Activated T-helper 1 cell treated with anti-CD3 and anti-CD28 coated beads, Interleukin-12 subunit alpha, Interleukin-12 subunit beta, Interleukin-2, Interleukin-4 antibody, amounts not matched to agents 30 ng/mL and 10 ng/mL and 1 ng/mL, durations not matched to agents 14 hours and 24 hours and 36 hours (primary cell): ENCODE measurements at regions not wholly inside any gene's neighbourhood (a gene's known extent, or its start where the extent isn't known, plus 50 kb on each side); places are given as distances from the start of the nearest gene placed in this dataset.

ENCODE experiments used
- DNase-seq: peaks from one replicate; pipeline ENCODE4 v3.0.0; 2021; ENCODE audit warnings: low spot score
- H3K27ac Mint-ChIP-seq: one replicate; pipeline ENCODE4 v1.8.0; 2021; ENCODE audit warnings: mild to moderate bottlenecking, mixed read lengths
- H3K27me3 Mint-ChIP-seq: one replicate; pipeline ENCODE4 v1.8.0; 2022; ENCODE audit warnings: mild to moderate bottlenecking, moderate library complexity, mixed read lengths; ENCODE audit not compliant: insufficient read depth
- H3K36me3 Mint-ChIP-seq: one replicate; pipeline ENCODE4 v1.8.0; 2021; ENCODE audit warnings: low read depth, mixed read lengths
- H3K4me1 Mint-ChIP-seq: one replicate; pipeline ENCODE4 v1.8.0; 2021; ENCODE audit warnings: low read depth, mixed read lengths
- H3K4me3 Mint-ChIP-seq: one replicate; pipeline ENCODE4 v1.8.0; 2021; ENCODE audit warnings: mild to moderate bottlenecking, moderate library complexity, mixed read lengths
- H3K9me3 Mint-ChIP-seq: one replicate; pipeline ENCODE4 v1.8.0; 2021; ENCODE audit warnings: mixed read lengths
- intact Hi-C: fragments of 100-400 bp; cut with micrococcal nuclease; formaldehyde crosslinking; loops from one replicate; pipeline ENCODE4 v1.15.1; 2024

DNA sequence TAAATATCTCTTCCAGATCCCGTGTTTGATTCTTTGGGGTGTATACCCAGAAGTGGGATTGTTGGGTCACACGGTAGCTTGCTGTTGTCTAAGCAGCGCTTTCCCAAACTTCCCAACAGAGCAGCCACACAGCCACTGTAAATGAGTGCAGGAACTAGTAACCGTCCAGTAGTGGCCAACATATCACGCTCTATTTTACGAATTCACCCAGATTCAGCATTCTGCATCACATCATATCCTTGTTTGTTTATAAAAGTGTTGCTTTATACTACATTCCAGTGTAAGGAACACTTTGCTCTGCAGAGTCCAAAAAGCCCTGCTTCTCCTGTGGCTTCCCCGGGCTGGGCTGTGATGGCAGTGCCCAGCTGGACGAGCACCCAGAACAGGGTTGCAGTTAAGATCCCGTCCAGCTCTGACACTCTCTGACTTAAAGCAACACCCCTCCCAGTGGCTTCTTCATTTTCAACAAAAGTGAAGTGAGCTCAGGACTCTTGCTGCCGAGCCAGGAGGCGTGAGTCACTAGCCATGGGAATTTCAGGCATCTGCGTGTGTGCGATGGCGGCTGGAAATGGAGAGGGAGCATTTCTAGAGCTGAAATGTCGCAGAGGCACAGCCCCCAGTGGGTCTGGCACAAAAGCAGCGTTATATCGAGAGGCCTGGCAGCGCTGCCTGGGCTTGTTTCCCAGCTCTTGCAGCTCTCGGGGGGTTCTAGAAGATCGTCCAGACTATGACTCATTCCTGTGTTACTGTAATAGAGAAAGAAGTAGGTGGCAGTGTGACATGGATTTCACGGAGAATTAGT lies 216.3 kb upstream of the ECI2 start:
- no peak overlapping the region for H3K27ac Mint-ChIP-seq
- H3K27me3 Mint-ChIP-seq: no peaks in the 10 kb centered on the region
- no peaks in the 10 kb centered on the region for H3K4me1 Mint-ChIP-seq
- no peak overlapping the region for H3K4me3 Mint-ChIP-seq
- intact Hi-C loops: no loop called here
- H3K36me3 Mint-ChIP-seq: no peaks in the 10 kb centered on the region
- H3K9me3 Mint-ChIP-seq: peaks cover 2% of the 10 kb centered on the region
- no peak for DNase-seq

- intact Hi-C loops: no loop called here
- Mint-ChIP-seq H3K4me1 (no peaks in the 10 kb centered on the region), H3K27me3 (no peaks in the 10 kb centered on the region), H3K9me3 (no peaks in the 10 kb centered on the region), H3K27ac (no peak overlapping the region), H3K4me3 (no peak overlapping the region), H3K36me3 (no peaks in the 10 kb centered on the region)
- no peak for DNase-seq
These were observed 215.5 kb upstream of the ECI2 start for GRCh38 chr6:4350567-4351519.

DNA sequence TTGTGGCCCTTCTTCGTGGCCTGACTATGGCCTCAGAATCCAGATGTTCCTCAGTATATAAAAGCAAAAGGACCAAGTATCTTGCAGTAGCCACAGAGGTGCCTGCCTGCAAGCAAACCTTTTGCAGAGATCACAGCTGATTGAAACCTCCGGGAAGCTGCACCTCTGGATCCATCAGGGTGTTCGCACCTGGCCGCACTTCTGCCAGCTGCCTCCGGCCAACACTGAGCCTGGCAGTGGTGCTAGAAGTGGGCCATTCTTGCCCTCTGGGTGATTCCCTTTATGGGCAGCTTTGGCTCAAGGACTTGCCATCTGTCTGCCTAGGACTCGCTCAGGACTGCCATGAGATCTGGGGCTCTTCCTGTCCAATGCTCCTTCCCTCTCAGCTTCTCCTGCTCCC lies 214.6 kb upstream of the ECI2 start:
- Mint-ChIP-seq H3K27ac (no peak overlapping the region), H3K27me3 (peaks cover 2% of the 10 kb centered on the region), H3K4me1 (no peaks in the 10 kb centered on the region), H3K9me3 (no peaks in the 10 kb centered on the region), H3K36me3 (no peaks in the 10 kb centered on the region), H3K4me3 (no peak overlapping the region)
- no peak for DNase-seq
- intact Hi-C loops: no loop called here

GRCh38 chr6:4349323-4349722 lies 213.9 kb upstream of the ECI2 start:
- Mint-ChIP-seq H3K36me3 (no peaks in the 10 kb centered on the region), H3K27ac (no peak overlapping the region), H3K4me1 (no peaks in the 10 kb centered on the region), H3K4me3 (no peak overlapping the region), H3K9me3 (no peaks in the 10 kb centered on the region), H3K27me3 (peaks cover 2% of the 10 kb centered on the region)
- intact Hi-C loops: no loop called here
- no peak for DNase-seq

GRCh38 chr6:4348462-4349112 lies 213.2 kb upstream of the ECI2 start:
- Mint-ChIP-seq H3K27me3 (peaks cover 2% of the 10 kb centered on the region), H3K36me3 (no peaks in the 10 kb centered on the region), H3K4me1 (no peaks in the 10 kb centered on the region), H3K4me3 (no peak overlapping the region), H3K9me3 (no peaks in the 10 kb centered on the region), H3K27ac (no peak overlapping the region)
- DNase-seq: no peak
- intact Hi-C loops: no loop called here

DNA sequence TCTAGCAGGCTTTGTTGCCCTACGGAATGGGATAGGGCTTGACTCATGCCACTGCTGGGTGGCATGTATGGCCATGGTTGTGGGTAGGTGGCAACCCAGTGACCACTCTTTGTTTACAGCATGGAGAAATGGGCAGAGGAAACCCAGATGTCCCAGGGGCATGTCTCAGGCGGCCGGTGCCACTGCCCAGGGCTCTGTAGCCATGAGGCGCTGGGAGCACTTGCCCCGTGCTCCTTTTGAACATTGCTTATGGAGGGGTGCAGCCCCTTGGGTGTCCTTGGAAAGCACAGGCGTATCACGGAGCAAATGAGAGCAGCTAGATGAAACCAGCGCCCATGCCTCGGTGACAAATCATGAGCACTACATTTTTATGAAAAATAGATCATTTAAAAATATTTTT lies 212.5 kb upstream of the ECI2 start:
- Mint-ChIP-seq H3K27ac (no peak overlapping the region), H3K36me3 (no peaks in the 10 kb centered on the region), H3K4me1 (no peaks in the 10 kb centered on the region), H3K4me3 (no peak overlapping the region), H3K27me3 (peaks cover 2% of the 10 kb centered on the region), H3K9me3 (no peaks in the 10 kb centered on the region)
- intact Hi-C loops: no loop called here
- DNase-seq: no peak

DNA sequence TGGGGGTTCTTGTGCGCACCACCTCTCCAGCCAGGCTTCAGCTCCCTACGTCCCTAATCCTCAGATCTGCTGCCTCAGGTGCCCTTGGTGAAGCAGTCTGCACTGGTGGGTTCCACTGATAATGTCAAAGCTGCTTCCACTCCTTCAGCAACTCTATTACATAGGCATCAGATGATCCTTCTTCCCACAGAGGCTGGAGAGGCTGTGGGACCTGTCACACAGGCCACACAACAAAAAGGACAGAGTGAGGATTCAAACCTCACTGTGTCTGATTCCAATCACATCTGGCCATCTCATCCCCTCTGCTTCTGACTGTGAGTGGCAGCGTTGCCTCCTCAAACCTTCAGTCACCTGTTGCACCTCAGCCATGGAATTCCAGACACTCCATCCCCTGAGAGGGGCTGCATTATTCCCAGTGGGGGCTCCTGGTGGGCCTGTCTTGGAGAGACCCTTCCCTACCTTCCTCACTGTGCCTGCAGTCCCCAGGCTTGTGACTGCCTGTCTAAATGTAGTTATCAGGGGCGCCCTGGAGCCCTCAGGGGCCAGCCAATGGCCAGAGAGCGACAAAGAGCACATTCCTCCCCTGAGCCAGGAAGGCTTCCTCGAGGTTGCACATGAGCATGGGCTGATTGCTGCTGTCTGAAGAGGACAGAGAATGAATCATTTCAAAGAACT lies 211.4 kb upstream of the ECI2 start:
- Mint-ChIP-seq H3K4me1 (no peaks in the 10 kb centered on the region), H3K27ac (no peak overlapping the region), H3K4me3 (no peak overlapping the region), H3K9me3 (no peaks in the 10 kb centered on the region), H3K27me3 (peaks cover 2% of the 10 kb centered on the region), H3K36me3 (no peaks in the 10 kb centered on the region)
- DNase-seq: no peak
- intact Hi-C loops: no loop called here

DNA sequence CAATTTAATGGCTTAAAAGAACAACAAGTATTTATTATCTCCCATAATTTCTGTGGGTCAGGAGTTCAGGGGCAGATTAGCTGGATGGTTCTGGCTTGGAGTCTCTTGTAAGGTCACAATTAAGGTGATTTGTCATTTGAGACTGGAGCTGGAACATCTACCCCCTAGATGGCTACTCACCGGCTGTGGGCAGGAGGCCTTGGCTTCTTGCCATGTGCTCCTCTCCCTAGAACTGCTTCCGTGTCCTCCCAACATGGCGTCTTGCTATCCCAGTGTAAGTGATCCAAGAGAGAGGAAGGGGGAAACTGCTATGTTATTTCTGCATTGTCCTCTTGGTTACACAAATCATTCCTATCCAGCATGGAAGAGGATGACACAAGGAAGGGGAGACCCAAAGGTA lies 210.2 kb upstream of the ECI2 start:
- Mint-ChIP-seq H3K27ac (no peak overlapping the region), H3K9me3 (no peaks in the 10 kb centered on the region), H3K36me3 (no peaks in the 10 kb centered on the region), H3K4me3 (no peak overlapping the region), H3K27me3 (peaks cover 2% of the 10 kb centered on the region), H3K4me1 (no peaks in the 10 kb centered on the region)
- intact Hi-C loops: no loop called here
- no peak for DNase-seq

DNA sequence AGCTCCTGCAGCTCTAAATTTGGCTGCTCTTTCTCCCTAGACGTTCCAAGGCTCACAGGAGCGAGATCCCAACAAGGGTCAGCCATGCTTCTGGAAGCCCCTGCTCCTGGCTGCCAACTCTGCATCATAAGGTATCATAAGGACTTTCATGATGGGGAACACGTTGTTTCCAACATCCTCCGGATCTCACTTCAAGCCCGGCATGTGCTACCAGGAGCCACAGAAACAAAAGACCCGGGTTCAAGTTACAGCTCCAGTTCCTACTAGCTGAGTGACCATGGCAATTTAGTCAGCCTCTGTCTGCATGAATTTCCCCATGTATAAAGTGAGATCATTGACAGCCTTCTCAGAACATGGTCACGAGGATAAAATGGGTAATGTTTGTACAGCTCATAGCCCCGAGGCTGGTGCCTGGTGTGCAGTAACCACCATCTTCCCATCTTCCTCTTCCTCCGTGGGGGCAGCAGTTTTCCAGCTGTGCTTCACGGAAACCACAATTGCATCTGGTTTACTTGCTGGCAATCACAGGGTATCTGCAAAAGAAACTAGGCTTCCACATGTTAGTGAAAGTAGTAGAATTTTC lies 209.0 kb upstream of the ECI2 start:
- no peak overlapping the region for H3K27ac Mint-ChIP-seq
- intact Hi-C loops: no loop called here
- H3K4me1 Mint-ChIP-seq: no peaks in the 10 kb centered on the region
- peaks cover 2% of the 10 kb centered on the region for H3K27me3 Mint-ChIP-seq
- H3K4me3 Mint-ChIP-seq: no peak overlapping the region
- no peaks in the 10 kb centered on the region for H3K9me3 Mint-ChIP-seq
- no peak for DNase-seq
- H3K36me3 Mint-ChIP-seq: no peaks in the 10 kb centered on the region

DNA sequence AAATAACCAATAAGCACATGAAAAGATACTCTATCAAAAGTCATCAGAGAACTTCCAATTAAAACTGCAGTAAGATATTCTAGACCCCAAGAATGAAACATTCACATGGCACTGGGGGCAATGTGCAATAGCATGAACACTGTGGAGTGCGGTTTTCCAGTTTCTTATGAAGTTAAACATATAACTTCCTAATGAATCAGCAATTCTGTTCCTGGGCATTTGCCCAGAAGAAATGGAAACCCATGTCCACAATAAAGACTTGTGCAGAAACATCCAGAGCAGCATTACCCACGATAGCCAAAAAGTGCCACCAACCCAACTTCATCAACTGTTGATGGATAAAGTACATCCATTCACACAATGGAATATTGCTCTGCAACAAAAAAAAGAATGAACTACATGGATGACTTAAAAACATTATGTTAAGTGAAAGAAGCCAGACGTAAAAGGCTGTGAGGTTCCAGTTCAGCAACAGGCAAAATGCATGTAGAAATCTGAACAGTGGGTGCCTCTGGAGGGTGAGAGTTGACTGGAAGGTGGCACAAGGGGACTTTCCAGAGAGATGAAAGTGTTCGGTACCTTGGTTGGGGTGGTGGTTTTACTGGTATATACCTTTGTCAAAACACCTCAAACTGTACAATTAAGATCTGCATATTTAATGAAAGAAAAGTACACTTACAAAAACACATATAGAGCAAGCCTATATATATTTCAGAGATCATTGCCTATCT lies 207.2 kb upstream of the ECI2 start:
- Mint-ChIP-seq H3K4me1 (no peaks in the 10 kb centered on the region), H3K4me3 (no peak overlapping the region), H3K27me3 (peaks cover 2% of the 10 kb centered on the region), H3K36me3 (no peaks in the 10 kb centered on the region), H3K27ac (no peak overlapping the region), H3K9me3 (no peaks in the 10 kb centered on the region)
- DNase-seq: no peak
- intact Hi-C loops: no loop called here

DNA sequence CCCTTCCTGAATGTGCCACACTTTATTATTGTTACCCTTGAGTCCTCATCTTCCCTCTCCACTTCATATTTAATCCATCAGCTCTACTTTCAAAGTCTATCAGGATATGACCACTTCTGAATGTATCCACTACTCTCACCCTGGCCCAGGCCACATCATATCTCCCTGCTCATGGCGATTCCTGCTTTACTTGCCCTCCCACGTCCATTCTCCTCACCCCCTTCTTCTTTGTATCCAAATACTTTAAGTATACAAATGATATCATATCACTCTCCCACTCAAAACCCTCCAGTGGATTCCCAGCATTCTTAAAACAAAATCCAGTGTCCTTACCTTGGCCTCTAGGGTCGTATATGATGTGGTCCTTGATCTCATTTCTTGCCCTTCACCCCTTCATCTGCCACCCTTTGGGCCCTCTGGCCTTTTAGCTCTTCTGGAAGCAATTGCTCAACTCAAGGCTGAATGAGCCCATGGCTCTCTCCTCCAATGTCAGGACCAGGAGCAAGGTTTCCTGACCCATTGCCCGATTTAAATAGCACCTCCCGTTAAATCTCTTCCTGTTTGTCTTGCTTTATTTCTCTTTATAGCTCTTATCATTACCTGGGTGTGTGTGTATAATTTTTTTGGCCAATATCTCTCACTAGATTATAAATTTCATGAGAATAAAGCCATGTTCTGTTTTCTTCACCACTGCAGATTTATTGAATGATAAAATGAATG lies 205.9 kb upstream of the ECI2 start:
- Mint-ChIP-seq H3K4me3 (no peak overlapping the region), H3K4me1 (no peaks in the 10 kb centered on the region), H3K27me3 (peaks cover 2% of the 10 kb centered on the region), H3K27ac (no peak overlapping the region), H3K9me3 (no peaks in the 10 kb centered on the region), H3K36me3 (no peaks in the 10 kb centered on the region)
- DNase-seq: no peak
- intact Hi-C loops: no loop called here
